HS-5 (cell line): ENCODE measurements at regions not wholly inside any gene's neighbourhood (a gene's known extent, or its start where the extent isn't known, plus 50 kb on each side); places are given as distances from the start of the nearest gene placed in this dataset.
"Not testable (repeated sequence)": the region's sequence is repeated elsewhere in the genome, so short reads cannot be mapped to it uniquely, and the experiment has no call there.

Experiments
- DNase-seq: peaks from one replicate; pipeline ENCODE4 v3.0.0-alpha.2; 2012; ENCODE audit warnings: low read depth

DNA sequence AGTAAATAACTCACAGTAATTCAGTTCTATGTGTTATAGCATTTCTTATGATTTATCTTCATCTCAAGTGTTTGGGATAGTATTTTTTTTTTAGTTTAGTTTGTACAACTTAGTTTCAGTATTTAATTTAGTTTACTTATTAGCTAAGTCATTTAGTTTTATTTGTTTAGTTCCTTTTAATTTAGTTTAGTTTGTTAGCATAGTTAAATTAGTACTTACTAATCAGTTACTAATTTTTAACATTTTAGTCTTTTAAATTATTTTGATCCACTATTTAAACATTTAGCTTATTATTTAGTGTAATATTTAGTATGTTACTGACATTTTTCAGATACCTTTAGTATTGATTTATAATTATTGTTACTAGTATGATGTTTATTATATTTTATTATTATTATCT, 85.2 kb upstream of the SIPA1L2 start:
- no peak for DNase-seq

DNA sequence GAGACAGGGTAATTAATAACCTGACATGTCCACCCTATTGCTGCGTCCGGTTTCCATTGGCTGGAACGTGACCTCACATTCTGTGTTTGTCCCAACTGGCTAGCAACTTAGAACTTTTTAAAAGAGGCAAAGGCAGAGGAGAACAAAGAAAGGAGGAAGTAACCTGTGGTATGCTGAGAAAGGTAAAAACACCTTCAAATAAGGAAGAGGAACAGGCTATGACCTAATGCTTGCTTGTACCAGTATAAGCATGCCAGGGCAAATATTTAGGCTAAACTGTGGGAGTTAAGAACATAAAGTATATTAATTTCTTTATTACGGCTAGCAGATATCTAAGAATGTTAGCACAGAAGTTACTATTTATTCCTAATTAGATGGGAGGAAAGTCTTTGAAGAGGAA, 87.3 kb upstream of the MAP10 start:
- not testable (repeated sequence) for DNase-seq

DNA sequence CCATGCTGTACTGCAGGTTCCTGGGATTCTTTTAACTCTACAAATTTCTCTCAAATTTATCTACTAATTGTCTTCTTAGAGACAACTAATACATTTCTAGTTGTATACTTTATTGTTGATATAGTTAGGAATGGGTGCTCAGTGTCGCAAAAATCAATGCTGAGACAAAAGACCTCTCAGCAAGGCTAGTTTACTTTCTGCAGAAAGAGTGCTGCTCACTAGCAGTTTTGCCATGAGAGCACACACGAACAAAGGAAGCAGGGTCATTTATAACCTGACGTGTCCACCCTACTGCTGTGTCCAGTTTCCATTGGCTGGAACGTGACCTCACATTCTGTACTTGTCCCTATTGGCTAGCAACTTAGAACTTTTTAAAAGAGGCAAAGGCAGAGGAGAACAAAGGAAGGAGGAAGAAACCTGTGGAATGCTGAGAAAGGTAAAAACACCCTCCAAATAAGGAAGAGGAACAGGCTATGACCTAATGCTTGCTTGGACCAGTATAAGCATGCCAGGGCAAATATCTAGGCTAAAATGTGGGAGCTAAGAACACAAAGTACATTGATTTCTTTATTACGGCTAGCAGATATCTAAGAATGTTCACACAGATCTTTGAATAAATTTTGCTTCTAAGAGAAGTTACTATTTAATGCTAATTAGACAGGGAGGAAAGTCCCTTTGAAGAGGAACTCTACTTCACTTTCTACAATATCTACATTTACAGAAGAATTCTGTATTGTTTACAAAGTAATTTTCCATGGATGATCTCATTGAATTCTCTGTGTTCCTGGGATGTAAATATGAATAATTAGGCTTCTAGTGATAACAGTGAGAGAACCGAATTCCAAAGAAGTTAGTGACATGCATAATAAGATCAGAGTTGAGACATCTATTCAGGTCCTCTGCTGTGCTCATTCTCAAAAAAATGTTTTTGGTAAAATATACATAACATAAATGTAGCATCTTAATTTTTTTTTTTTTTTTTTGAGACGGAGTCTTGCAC, 86.0 kb upstream of the MAP10 start:
- DNase-seq: no peak

DNA sequence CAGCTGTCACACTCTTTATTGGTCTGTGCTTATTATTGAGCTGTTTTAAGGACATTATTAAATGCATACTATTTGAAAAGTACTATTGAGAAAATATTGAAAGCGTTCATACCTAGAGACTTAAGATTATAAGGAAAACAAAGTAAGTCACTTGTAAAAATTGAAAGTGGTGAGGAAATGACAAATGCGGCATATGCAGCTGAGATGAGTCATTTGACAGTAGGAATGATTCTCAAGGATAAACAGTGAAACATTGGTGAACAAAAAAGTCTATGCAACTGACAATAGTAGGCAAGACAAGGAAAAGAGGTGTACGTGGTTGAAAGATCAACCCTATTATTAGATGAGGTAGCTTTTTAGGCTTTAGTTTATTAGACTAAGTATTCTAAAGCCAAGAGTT, 82.6 kb upstream of the MAP10 start:
- DNase-seq: no peak

DNA sequence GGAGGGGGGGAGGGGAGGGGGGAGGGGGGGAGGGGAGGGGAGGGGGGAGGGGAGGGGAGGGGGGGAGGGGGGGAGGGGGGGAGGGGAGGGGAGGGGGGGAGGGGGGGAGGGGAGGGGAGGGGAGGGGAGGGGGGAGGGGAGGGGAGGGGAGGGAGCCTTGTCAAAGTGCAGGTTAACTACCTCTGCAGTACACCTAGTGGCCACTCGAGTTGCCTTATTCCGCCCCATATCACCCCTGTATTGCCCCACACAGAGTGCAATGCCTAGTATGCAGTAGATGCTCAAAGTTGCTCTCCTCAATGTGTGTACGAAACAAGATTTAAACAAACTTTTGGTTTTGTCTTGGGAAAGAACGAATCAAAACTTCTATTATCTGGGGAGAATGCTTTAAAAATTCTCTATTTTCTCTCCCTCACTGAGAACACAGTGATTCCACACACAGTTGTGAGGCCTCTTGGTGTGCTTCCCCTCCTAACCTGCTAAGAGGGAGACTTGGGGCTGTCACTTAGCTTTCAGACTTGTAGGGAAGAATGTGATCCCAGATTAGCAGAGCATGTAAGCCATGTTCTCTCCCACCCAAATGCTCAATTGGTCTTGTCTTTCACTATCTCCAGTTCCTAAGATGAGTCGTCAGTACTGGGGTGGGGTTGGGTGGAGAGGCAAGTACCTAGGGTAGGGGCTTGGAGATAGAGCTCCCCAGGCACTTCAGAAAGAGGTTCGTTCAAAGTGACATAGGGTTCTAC, 79.7 kb upstream of the MAP10 start:
- DNase-seq: no peak

DNA sequence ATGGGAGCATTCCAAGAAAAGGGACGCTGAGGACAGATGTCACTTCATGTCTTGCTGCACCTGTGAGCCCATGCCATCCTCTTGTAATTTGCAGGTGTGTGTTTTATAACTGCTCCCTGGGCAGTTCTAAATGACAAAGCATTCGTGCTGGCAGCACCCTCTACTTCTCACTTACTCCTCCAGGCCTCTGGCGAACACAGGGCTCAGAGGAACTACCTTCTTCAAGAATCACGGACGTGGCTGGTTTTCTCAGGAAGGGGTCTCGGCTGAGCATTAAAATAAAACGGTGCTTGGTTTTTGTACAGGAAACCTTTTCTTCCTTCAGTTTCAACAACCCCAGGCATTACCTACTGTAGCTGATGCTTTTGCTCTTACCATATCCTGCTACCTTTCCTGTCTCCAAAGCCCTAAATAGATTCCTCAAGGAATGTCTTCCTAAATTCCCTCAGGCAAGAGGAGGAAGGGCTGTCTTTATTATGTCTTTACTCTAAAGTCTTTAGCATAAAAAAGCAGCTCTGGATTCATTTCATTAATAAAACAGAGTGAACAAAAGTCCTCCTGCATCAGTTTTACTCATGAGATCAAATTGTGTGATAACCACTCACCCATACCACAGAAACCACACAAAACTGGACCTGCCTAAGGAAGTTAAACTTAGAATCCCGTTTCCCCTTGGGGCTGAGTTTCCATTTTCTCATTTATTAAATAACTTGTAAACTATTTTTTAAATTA, 79.0 kb upstream of the MAP10 start:
- no peak for DNase-seq

DNA sequence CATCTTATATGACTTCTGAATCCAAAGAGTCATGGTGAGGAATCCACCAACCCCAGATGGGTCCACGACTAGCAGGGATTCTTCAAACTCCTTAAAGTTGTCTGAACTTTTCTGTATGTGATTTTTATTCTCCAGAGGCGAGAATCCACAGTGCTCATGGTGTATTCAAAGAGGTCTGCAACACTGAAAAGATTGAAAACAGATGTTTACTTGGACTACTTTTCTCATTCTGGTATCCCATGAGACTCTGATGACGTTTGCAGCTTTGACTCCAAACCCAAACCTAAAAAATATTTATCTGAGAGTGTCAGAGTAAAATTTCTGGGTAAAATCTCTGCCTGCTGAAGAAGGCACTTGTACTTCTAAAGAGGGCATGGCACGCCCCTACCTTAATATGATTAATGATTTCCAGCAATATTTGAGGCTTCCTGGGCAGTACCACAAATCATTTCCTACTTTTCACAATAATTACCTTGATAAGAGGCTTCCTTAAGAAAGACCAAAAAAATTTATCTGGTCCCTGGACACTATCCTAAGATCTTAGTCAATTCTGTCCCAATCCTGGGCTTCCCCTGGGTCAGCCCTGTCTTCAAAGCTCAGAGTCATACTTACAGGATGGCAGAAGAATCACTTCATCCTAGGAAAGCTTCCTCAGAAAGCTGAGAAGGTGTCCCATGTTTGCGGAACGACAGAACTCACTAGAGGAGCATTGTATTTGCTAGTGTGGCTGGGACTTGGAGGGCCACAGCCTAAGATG, 76.5 kb upstream of the MAP10 start:
- no peak for DNase-seq

DNA sequence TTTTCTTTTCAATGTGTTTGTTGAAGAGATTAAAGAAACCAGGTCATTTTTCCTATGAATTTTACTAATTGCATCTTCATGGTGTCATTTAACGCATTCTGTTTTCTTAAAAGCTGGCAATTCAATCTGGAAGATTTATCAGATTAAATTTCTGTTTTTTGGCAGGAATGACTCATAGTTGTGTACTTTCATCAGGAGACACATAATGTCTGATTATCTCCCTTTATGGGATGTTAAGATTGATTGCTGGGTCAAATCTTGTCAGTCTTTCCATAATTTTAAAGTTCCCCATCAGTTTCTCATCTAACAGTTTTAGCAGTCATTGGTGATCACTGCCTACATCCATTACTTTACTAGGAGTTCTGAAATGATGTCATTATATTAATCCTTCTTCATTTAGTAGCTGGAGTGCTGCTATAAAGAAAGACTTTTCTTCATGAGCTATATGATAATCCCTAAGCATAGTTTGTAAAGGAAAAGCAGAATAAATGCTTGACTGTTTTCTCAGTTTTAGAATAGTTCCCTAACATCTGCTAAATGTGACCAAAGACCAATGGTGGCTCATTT, 72.8 kb upstream of the MAP10 start:
- no peak for DNase-seq

DNA sequence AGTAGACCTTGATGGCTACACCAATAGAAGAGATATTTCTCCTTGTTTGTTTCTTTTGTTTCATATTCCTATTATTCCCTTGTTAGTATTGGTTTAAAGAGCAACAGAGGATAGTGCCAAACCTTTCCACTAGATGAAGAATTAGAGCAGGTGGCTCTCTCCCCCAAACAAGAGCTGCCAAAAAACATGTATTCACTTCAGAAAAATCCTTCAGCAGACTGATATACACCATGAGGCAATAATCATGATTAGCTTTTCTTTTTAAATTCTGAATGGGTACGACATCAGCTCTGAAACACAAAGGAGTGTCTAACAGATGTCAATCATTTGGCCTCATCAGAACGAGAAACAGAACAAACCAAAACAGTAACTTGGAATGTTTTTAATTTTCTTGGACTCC, 67.3 kb upstream of the MAP10 start:
- no peak for DNase-seq

DNA sequence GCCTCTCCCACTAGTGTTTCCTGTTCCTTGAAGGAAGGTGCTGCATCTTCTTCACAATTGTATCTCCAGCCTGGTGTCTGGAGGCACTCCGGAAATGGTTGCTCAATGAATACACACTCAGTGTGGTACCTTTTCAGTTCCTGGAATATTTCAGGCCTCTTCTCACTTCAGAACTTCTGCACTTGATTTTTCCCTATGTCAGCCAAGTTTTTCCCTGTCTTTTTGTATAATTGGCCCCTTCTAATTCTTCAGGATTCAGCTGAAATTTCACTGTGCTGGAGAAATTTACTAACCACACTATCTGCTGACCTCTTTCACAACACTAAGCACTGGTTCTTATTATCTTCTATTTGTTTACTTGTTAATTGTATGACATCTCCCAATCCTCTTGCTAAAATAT, 61.2 kb upstream of the MAP10 start:
- DNase-seq: no peak

DNA sequence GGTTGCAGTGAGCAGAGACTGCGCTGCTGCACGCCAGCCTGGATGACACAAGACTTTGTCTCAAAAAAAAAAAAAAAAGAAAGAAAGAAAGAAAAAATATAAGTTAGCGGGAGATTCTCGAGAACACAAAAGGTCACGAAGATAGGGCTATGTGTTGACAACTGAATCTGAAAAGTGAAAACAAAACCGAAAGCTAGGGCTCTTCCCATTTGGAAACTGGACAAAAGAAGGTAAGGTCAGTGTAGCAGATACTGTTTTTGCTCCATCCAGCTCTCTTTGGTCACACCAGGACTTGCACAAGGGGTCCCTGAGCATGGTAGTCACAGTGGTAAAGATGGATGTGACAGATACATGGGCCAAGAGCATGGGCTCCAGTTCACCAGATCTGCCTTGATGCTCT, 60.4 kb upstream of the MAP10 start:
- DNase-seq: no peak

DNA sequence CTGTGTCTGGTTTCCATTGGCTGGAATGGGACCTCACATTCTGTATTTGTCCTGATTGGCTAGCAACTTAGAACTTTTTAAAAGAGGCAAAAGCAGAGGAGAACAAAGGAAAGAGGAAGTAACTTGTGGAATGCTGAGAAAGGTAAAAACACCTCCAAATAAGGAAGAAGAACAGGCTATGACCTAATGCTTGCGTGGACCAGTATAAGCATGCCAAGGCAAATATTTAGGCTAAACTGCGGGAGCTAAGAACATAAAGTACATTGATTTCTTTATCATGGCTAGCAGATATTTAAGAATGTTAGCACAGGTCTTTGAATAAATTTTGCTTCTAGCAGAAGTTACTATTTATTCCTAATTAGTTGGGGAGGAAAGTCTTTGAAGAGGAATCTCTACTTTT, 59.5 kb upstream of the MAP10 start:
- not testable (repeated sequence) for DNase-seq

DNA sequence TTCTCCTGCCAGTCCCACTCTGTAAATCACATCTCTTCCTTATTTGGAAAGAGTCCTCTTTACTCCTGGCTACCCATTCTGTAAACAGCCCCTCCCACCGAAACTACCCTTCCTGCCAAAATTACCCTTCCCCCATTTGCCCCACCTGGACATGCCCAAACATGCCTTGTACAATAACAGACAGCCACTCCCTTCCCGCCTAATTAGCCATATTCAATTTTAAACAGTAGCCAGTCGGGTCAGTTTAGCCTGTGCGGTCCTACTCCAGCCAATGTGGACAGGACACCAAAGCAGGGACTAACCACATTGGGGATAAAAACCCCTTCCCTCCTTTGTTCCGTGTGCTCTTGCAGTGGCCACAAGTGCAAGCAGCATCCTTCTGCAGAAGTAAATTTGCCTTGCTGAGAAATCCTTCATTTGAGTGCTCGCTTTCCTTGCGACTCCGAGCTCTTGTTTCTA, 56.3 kb upstream of the MAP10 start:
- DNase-seq: no peak

DNA sequence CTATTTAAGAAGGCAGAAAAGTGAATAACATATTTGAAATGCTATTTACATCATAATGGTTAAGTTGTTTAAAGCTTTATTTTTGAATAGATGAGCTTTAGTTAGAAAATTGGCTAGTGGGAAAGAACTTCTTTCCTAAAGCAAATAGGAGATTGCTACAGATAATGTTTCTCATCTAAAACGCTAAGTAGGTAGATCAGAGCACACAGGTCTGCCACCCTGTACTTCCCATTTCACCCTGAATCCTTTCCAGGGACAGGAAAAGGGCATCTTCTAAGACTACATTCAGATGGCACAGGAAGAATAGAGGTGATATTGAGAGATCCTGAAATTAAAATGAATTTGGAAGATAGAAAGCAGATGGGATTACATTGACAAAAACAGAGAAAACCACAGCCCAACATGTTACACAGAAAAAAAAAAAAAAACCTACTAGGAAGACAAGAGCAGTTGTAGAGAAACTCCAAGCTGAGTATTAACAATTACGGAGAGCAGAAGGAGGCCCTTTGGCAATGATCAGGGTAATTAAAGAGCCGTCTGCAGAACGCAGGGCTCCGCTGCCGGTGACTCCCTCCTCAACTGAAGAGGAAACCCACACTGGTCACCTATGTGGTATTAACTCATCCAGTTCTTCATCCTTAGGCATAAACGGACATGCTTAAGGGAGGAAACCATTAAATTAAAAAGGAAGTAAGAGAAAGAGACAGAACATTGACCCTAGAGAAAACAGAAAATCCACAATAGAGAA, 53.6 kb upstream of the MAP10 start:
- DNase-seq: no peak

DNA sequence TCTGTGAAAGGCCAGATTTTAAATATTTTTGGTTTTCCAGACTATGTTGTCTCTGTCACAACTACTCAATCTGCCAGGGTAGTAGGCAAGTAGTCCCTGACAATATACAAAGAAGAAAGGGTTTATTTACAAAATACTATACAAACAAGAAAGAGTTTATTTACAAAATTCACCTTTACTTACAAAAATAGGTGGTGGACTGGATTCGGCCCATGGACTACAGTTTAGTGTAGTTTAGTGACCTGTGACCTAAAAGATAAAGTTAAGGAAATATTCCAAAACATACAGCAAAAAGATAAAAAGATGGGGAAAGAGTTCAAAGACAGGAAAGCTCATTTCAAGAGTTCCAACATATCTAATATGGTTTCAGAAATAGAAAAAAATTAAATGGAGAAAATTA, 52.9 kb upstream of the MAP10 start:
- DNase-seq: no peak

DNA sequence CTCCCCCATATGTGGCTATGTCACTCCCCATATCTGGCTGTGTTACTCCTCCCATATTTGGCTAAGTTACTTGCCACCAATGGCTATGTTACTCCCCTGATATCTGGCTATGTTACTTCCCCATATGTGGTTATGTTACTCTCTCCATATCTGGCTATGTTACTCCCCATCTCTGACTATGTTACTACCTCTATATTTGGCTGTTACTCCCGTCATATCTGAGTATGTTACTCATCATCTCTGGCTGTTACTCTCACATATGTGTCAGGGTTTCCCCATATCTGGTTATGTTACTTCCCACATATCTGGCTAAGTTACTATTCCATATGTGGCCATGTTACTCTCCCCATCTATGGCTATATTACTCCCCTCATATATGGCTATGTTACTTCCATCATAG, 50.3 kb upstream of the MAP10 start:
- DNase-seq: no peak
